HG02588 (cell line): ENCODE measurements at regions not wholly inside any gene's neighbourhood (a gene's known extent, or its start where the extent isn't known, plus 50 kb on each side); places are given as distances from the start of the nearest gene placed in this dataset.
"Not testable (repeated sequence)": the region's sequence is repeated elsewhere in the genome, so short reads cannot be mapped to it uniquely, and the experiment has no call there.

Experiments used
- ATAC-seq: cut with Tn5 transposase; IDR thresholded peaks from one replicate; pipeline ENCODE4 v1.9.1; 2021; ENCODE audit warnings: mild to moderate bottlenecking, moderate library complexity; ENCODE audit not compliant: unreplicated experiment

DNA sequence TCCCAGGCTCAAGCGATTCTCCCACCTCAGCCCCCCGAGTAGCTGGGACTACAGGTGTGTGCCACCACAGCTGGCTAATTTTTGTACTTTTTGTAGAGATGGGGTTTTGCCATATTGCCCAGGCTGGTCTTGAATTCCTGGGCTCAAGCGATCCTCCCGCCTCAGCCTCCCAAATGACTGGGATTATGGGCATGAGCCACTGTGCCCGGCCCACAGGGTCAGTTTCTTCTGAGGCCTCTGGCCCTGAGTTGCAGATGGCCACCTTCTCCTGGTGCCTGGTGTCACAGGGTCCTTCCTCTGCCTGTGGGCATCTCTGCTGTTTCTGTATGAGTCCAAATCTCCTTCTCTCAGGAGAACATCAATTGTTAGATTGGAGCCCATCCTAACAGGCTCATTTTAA, 121.4 kb upstream of the TNRC6C start:
- not testable (repeated sequence) for ATAC-seq

DNA sequence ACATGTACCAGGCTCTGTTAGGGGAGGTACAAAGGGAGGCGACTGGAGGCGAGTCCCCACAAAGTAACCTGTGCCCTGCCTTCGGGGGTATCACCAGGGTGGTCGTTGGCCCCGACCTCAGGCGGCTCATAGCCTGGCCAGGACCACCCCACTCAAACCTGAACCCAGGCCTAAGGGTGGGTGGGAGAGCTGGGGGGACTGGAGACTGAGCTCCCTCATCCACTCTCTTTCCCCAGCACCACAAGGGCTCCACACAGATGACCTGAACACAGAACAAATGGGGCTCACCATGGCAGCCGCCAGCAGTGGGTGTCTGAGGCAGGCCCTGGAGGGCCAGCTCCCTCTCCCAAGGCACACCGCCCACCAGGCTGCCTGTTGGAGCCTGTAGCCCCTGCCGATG, 120.6 kb upstream of the TNRC6C start:
- no peak for ATAC-seq

DNA sequence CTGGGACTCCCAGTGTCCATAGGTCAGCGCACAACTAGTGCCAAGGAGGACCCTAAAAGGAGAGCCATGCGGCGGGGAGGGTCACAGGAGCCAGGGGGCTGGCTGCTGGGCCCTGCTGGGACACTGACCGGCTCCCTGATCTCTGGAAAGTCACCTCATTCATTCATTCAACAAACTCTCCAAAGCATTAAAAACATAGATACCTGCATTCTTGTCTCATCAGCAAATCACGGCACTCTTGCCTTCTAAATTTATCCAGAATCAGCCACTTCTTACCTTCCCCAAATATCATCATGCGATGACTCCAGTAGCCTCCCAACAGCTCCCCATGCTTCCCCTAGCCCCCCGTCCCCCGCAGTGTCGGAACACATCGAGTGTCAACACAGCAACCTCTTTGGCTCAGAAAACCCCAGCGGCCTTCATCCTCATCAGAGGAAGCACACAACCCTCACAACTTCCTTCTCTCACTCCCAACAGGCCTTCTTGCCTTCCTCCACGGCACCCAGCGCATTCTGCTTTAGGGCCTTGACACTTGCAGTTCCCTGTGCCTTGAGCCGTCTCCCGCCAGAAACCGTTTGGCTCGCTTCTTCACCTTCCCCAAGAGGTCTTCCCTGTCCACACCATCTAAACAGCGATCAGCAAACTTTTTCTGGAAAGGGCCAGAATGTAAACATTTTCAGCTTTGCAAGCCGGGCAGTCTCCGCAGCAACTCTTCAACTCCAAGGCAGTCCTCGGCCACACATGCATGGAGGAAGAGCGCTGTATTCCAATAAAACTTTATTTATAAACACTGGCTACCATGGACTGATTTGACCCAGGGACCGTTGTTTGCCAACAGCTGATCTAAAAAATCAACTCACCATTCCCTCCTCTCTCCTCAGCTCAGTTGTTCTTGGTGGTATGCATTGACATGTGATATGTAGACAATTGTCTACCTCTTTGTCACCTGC, 119.5 kb upstream of the TNRC6C start:
- no peak for ATAC-seq

DNA sequence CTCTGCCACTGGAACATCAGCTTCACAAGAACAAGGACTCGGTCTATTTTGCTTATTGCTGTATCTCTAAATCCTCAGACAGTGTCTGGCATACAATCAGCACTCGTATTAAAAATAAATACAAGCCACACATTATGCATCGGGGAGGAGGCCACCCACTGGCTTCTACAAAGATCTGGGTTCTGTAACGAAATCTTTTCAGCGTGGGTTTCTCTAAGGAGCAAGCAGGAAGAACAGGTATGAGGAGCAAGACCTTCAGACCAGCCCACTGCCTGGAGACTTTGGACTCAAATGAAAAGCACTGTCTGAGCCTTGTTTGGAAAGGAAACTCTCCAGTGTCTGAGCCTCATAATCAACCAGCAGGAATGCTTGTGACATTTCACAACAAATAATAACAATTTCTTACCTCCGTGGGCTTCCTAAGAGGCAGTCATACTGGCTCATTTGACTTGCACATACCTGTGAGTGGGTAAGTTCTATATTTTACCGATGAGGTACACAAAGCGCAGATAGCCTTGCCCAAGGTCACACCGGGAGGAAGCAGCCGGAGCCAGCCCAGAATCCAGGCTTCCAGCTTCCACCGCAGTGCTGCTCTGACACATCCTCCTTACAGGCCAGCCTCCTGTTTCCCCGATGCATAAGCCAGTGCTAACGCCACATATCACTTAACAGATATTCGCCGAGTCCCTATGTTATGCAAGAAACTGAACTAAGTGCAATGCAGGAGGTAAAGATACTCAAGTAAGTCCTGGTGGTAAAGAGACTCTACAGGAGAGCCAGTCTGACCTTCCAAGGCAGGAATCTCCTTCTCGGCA, 118.6 kb upstream of the TNRC6C start:
- ATAC-seq = no peak

DNA sequence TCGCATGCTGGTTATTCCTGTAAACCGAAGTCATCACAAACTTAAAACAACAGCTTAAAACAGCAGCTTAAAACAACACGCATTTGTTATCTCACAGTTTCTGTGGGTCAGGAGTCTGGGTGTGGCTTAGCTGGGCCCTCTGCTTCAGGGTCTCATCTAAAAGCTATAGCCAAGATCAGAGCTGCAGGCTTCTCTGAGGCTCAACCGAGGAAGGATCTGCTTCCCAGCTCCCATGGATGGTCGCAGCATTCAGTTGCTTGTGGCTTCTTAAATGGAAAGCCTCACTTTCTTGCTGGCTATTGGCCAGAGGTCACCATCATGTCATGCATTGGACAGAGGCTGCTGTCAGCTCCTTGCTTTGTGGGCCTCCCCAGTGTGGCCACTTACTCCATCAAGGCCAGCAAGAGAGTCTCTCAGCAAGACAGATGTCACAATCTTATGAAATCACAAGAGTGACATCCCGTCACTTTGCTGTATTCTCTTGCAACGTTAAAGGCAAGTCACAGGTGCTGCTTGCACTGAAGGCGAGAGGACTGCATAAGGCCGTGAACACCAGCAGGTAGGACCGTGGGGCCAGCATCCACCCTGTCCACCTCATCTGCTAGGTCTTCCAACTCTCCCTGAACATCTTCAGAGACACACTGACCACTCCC, 117.9 kb upstream of the TNRC6C start:
- no peak for ATAC-seq

DNA sequence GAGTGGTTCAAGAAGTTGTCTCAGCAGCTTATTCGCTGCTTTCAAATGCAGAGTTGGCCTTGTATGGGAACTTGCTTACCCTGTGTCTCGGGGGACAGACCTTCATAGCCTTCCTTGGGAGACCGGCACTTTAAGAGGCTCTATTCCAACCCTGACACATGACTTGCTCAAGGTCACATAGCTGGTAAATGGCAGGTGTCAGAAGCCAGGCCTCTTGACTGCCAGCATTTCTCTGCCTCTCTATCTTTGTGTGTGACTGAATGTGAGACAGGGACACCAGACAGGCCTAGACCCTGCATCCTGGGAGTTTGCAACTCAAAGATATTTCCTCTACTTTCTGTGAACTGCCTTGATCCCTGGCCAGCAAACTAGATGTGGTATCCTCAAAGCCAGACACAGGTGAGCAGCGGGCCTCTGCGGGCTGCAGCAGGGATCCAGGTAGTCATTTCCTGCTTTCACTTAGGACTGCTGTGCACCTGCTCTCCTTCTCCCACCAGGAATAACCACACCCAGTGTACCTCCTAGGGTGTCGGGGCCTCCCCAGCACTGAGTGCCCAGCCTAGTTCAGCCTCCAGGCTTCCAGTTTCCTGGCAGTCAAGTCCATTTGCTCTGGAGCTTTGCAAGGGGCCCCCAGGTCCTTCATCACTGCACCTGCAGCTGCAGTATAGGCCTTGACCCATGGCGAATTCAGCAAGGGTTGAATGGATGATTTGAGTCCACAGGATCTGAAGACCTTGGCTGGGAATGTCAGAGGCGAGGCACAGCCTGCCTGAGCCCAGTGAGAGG, 116.6 kb upstream of the TNRC6C start:
- no peak for ATAC-seq

DNA sequence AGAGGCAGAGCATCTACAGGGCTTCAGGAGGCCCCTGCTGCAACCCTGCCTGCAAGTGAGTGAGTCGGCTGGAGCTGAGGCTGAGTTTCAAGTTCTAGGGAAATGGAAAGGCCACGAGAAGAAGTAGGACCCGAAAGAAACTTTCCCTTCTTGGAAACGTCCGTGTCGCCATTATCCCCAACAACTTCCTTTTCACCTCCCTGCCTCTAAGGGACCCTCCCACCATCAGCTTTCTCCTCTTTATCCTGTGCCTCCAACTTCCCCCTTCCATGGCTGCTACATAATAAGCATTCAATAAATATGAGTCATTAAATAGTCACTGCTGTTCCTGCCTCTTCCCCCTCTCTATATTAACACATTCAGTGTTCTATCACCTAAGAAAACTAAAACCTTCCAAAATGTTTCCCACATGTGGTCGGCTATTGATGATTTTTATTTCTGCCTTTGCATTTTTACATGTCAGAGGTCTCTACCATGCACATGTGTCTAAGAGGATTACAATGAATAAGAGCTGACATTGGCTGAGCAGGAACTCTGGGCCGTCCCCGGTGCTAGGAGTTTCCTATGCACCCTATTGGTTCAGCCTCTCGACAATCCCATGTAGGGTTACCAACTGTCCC, 115.9 kb upstream of the TNRC6C start:
- ATAC-seq = no peak

DNA sequence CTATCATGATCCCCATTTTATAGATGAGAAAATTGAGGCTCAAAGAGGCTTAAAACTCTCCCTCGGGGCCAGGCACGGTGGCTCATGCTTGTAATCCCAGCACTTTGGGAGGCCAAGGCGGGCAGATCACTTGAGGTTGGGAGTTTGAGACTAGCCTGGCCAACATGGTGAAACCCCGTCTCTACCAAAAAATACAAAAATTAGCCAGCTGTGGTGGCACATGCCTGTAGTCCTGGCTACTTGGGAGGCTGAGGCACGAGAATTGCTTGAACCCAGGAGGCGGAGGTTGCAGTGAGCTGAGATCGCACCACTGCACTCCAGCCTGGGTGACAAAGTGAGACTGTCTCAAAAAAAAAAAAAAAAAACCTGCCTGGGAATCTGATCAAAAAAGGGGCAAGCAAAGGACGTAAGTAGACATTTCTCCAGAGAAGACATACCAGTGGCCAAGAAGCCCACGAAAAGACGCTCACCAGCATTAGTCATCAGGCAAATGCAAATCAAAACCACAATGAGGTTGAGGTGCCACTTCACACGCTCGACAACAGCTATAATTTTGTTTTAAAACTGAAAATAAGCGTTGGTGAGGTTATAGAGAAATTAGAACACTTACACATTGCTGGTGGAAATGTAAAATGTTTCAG, 115.1 kb upstream of the TNRC6C start:
- ATAC-seq = not testable (repeated sequence)

DNA sequence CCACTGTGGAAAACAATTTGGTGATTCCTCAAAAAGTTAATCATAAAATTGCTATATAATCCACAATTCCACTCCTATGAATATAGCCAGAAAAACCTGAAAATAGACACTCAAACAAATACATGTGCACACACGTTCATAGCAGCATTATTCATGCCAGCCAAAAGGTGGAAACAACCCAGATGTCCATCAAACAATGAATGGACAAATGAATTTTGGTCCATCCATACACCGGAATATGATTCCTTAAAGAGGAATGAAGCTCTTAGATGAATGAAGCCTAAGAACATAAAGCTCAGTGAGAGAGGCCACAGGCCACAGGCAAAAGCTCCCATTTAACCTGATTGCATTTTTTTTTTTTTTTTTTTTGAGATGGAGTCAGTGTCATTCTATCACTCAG, 114.6 kb upstream of the TNRC6C start:
- ATAC-seq = no peak

DNA sequence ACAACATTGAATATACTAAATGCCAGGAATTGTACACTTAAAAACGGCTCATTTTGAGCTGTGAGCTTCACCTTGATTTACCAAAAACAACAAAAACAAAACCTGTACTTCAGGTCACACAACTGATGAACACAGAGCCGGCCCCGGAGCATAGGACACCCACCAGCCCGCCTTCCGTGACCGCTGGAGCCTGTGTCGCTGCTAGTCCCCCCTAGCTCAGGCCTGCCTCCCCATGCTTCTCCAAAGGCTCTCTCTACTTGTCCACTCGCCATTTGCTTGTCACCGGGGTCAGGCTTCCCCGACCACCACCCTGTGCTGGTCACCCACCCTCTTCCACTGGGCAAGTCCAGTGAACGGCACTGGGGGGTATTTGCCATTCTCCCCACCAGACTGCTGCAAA, 113.8 kb upstream of the TNRC6C start:
- ATAC-seq = no peak

DNA sequence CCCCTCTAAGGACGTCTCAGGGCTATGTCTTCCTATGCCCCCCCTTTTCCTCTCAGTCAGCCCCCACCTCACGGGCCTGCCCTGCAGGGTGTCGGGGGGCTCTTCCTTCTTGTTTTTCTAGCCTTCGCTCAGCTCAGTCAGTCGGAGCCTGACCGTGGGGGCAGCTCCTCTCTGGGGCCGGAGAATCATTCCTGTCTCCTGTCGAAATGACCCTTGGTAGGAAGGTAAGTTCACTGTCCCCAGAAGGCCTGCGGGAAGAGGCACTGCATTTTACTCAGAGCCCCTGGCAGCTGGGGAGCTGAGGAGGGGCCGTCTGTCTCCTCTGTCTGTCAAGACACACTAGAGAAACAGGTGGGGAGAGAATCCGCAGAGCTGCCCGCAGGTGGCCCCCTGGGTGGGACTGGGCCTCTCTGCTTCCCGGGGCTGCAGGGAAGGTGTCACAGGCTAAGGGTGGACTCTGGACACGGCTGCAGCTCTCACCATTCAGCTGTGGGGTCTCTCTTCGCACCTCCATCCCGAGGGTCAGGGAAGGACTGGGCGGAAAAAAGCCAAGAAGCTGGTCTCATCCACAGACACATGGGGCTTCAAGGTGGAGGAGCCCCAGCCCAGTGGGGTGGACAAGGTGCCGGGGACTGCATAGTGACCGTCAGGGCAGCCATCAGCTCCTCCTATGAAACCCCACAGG, 112.8 kb upstream of the TNRC6C start:
- ATAC-seq = no peak

DNA sequence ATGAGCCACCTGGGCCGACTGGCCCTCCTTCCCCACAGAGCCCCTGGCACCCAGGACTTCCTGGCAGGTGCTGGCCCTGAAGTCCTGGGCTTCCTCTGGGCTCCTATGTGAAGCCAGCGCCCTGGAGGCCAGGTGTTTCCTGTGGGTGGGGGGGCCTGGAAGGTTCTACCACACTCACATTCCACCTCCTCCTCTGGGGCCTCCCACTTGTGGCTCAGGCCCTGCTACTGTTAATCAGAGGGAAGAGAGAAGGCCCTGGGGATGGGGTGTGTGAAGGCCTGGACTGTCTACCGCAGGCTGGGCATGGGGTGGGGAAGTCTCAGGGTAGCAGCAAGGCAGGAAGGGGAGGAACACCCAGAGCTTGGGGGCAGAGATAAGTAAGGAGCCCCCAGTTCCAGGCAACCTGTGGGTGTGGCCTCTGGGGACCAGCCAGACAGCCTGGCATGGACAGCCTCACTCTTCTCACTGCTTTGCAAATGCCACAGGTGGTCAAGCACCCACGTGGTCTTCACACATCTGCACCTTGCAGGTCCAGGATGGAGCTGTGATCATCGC, 111.9 kb upstream of the TNRC6C start:
- no peak for ATAC-seq

DNA sequence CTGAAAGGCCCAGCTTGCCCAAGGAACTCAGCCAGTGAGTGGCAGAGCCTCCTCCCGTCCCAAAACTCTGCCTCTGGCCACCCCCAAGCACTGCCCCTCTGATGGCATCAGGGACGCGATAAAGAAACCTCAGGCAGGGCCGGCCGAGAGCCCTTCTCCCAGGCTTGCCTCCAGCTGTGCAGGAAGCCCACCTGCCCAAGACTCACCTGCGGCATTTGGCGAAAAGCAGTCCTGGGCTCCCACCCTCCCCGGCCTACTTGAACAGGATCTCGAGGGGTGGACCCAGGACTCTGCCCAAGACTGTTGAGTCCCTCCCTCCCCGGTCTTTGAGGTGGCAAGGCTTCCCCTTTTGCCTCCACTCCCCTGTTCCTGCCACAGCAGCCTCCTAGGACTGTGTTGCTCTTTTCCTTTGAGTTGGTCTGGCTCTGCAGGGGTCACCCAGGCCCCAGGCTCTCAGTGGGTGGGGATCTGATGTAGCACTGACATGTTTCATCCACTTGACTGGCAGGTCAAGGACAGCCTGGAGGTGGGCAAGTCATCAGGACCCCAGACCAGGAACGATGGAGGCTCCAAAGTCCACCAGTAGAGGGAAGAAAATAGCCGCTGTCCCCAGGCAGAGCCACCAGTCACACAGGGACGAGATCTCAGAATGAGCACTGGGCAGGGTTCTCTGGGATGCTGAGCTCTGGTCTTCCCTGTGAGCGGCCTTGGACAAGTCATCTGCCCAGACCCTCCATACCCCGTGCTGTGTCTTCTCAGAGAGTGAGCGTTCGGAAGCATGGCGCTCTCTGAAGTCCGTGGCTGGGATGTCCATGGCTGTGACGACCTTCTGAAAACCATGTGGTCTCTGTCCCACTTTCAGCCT, 111.0 kb upstream of the TNRC6C start:
- no peak for ATAC-seq

DNA sequence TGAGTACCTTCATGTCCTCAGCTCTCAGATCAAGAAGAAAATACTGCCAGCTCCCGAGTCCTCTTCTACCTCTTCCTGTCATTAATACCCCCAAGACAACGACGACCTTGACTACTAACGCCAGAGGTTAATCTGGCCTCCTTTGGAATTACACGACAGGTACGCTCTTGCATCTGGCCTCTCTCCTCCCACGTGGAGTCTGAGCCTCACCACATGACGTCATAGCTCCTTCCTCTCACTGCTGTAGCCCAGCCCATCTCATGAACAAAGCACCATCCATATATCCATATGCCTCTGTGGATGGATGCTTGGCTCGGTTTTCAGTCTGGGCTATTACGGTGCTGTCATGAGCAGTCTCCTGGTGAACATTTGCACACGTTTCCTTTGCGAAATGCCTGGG, 110.2 kb upstream of the TNRC6C start:
- ATAC-seq = no peak

DNA sequence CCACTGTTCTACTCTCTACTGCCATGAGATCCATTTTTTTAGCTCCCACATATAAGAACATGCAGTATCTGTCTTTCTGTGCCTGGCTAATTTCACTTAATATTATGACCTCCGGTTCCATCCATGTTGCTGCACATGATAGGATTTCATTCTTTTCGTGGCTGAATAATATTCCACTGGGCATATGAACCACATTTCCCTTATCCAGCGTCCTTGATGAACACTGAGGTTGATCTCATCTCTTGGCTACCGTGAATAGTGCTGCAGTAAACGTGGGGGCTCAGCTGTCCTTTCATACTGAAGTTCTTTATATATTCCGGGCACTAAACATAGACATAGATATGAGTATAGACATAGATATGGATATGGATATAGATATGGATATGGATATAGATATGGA, 109.3 kb upstream of the TNRC6C start:
- no peak for ATAC-seq

DNA sequence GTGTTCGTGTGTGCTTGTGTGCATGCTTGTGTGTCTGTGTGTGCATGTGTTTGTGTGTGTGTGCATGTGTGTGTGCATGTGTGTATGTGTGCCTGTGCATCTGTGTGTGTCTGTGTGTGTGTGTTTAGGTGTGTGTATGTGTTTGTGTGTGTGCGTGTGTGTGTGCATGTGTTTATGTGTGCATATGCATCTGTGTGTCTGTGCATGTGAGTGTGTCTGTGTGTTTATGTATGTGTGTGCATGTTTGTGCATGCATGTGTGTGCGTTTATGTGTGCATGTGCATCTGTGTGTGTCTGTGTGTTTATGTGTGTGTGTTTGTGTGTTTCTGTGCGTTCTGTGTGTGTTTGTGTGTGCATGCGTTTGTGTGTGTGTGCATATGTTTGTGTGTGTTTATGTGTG, 106.6 kb upstream of the TNRC6C start:
- no peak for ATAC-seq

DNA sequence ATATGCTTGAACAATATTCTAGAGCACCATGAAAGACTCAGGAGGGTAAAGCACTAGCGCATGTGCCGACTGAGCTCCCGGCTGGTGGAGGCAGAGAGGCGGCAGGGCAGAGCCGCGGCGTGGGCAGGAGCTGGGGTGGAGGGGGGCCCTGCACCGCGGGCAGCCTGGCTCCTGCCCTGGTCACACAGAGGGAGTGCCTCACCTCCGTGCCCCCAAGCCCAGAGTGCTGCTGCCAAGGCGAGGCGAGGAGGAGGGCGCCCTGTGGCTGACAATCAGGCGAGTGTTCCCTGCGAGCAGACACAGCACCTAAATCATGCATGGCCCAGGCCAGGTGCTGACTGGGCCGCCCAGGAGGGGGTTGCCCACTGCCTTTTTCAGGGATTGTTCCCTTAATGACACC, 105.8 kb upstream of the TNRC6C start:
- no peak for ATAC-seq
